GM19193 (cell line): ENCODE measurements at regions not wholly inside any gene's neighbourhood (a gene's known extent, or its start where the extent isn't known, plus 50 kb on each side); places are given as distances from the start of the nearest gene placed in this dataset.
A peak's percentile ranks its signal among the peaks of the same experiment; 100 is the strongest.

Source experiments
- POLR2A ChIP-seq: IDR thresholded peaks from 4 replicates; pipeline ENCODE4 v1.6.1; 2011; ENCODE audit not compliant: insufficient read depth, insufficient read length; ENCODE audit errors: extremely low read depth

DNA sequence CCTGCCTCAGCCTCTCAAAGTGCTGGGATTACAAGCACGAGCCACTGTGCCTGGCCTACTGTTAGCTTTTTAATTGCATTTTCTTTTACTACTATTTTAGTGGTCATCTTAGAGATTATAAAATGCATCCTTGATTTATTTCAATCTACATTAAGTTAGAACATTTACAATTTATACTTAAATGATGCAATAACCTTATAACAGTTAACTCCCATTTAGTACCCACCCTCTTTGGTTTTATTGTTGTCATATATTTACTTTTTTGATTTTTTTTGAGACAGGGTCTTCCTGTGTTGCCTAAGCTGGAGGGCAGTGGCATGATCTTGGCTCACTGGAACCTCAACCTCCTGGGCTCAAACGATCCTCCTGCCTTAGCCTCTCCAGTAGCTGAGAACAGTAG, 77.3 kb downstream of the PPCDC start:
- no peak for TF ChIP-seq POLR2A

GRCh38 chr15:75104804-75105557, 81.6 kb downstream of the PPCDC start:
- TF ChIP-seq POLR2A: peak; percentile 33

DNA sequence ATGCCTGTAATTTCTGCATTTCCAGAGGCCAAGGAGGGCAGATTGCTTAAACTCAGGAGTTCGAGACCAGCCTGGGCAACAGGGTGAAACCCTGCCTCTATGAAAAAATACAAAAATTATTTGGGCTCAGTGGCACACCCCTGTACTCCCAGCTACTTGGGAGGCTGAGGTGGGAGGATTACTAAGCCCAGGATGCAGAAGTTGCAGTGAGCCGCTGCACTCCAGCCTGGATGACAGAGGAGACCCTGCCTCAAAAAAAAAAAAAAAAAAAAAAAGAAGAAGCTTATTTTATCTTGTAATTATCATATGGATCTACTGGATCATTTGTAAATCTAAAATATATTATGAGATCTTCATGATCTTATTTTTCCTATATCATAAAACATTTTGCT, 84.1 kb downstream of the PPCDC start:
- TF ChIP-seq POLR2A: no peak

GRCh38 chr15:75107908-75108838, 84.8 kb downstream of the PPCDC start:
- peak; percentile 40 for TF ChIP-seq POLR2A

- TF ChIP-seq POLR2A: no peak
Observed at GRCh38 chr15:75109021-75109735, 85.8 kb downstream of the PPCDC start.

- TF ChIP-seq POLR2A: no peak
Observed at GRCh38 chr15:75109736-75110130, 86.3 kb downstream of the PPCDC start.

GRCh38 chr15:75112278-75112847, 89.0 kb downstream of the PPCDC start:
- no peak for TF ChIP-seq POLR2A

- no peak for TF ChIP-seq POLR2A
Observed at GRCh38 chr15:75112848-75113492, 88.7 kb upstream of the C15orf39 start.

- TF ChIP-seq POLR2A: no peak
Observed at GRCh38 chr15:75114327-75114726, 87.4 kb upstream of the C15orf39 start.

DNA sequence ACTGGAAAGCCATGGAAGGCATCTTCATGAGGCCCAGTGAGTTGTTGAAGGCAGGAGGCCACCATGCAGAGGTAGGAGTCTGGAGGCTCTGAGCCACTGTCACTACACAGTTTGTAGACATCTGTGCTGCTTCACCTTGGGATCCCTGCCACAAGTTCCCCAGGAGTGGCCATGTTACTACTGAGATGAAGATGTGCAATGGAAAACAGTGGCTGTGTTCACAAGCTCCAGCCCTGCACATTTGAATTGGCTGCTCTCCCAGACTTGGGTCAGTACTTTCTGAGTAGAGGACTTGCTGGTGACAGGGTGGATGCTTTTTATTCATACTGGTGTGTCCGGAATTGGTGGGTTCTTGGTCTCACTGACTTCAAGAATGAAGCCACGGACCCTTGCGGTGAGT, 86.9 kb upstream of the C15orf39 start:
- no peak for TF ChIP-seq POLR2A

DNA sequence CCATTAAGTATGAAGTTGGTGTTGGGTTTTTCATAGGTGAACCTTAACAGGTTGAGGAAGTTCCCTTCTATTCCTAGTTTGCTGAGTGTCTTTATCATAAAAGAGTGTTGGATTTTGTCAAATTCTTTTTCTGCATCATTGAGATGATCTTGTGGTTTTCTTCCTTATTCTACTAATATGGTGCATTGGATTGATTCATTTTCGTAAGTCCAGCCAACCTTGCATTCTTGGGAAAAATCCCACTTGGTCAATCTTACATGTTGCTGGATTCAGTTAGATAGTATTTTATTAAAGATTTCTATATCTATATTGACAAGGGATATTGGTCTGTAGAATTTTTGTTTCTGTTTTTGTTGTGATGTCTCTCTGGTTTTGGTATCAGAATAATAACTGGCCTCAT, 83.7 kb upstream of the C15orf39 start:
- TF ChIP-seq POLR2A: no peak

GRCh38 chr15:75121491-75121890, 80.2 kb upstream of the C15orf39 start:
- no peak for TF ChIP-seq POLR2A

DNA sequence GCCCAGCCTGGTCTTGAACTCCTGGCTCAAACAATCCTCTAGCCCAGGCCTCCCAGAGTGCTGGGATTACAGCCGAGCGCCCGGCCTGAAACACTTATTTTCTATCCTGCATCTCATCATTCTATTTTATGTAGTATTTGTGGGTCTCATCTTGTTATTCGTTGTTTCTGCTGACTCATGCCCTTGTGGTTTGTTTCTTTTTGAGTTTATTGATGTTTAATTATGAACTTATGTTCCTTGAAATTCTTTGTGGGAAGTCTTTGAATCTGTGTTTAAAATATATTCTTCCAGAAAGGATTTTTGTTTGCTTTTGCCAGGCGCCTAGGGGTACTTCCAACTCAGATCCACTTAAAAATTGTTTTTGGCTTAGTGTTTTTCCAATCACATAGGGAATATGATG, 78.3 kb upstream of the C15orf39 start:
- no peak for TF ChIP-seq POLR2A

DNA sequence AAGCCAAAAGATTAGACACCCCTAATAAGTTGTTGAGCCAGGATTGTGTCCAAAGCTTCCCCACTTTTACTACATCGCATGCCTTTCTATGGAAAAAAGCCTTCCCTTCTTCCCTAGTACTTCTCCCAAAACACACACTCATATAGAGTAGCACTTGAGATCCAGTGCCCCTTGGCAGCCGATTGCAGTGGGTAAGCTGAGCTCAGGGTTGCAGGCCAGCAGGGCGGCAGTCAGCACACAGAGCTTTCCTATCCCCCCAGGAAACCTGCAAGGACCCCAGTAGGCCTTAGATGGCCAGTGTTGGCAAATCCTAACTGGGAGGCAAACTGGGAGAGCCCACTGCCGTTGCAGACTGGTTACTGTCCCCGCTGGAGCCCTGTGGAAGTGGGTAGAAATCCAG, 75.7 kb upstream of the C15orf39 start:
- no peak for TF ChIP-seq POLR2A

DNA sequence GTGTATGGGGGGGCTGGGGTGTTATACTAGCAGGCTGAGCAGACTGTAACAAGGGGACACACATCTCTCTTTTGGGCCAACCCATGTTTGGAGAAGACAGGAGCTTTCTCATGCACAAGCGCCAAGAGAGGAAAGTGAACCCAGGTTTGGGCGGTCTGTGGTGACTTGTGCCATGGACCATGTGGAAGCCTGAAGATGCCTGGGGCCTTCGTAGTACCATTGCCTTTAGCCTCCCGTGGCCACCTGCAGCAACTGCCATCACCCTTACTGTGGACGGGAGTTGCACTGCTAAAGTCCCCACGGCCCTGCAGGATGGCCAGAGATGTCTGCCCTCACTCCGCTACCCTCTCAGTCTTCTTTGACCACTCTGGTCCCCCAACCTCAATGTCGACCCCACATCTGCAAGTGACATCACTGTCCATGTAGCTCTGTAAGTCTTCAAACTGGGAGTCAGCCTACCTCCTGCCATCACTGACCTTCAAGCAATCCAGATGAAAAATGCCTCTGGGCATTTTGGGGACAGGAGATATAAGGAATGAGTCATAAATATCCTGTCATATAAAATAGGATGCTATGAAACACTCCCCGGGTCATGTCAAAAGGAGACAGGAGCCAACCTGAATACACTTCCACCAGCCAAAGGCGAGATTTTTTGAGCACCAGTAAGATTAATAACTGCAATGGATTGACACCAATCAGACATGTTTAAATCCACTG, 74.7 kb upstream of the C15orf39 start:
- TF ChIP-seq POLR2A: no peak

- no peak for TF ChIP-seq POLR2A
Observed at GRCh38 chr15:75129788-75130187, 71.9 kb upstream of the C15orf39 start.
